Psoas muscle (tissue), 7 donors: ENCODE measurements at regions not wholly inside any gene's neighbourhood (a gene's known extent, or its start where the extent isn't known, plus 50 kb on each side); places are given as distances from the start of the nearest gene placed in this dataset.

Experiments
- ATAC-seq, 4 donors: fragments of 200-7000 bp; cut with Tn5 transposase; one replicate each; pipeline ENCODE4 v1.9.1; 2020; ENCODE audit warnings: moderate library complexity in 3 of 4, mild to moderate bottlenecking in 2 of 4
- DNase-seq, 2 donors: peaks; one replicate each; pipeline ENCODE4 v3.0.0-alpha.2; 2020
- H3K27ac ChIP-seq: fragments of 200-600 bp; one replicate; pipeline ENCODE4 v1.8.0; 2022
- H3K27me3 ChIP-seq, 3 donors: fragments of 200-600 bp in 1 of 3; one replicate each; pipeline versions ENCODE4 v1.6.1 to v1.8.0; 2013 to 2022; ENCODE audit warnings: low read length in 2 of 3, mild to moderate bottlenecking in 2 of 3, moderate library complexity in 1 of 3; ENCODE audit not compliant: insufficient read depth in 3 of 3
- H3K36me3 ChIP-seq, 2 donors: fragments of 200-600 bp in 1 of 2; one replicate each; pipeline versions ENCODE4 v1.6.1 to v1.8.0; 2013 to 2022; ENCODE audit warnings: low read depth in 1 of 2, mild to moderate bottlenecking in 1 of 2, moderate library complexity in 1 of 2; ENCODE audit not compliant: insufficient read depth in 1 of 2
- H3K4me1 ChIP-seq: fragments of 200-600 bp; one replicate; pipeline ENCODE4 v1.8.0; 2022
- H3K4me3 ChIP-seq: fragments of 200-600 bp; one replicate; pipeline ENCODE4 v1.8.0; 2022; ENCODE audit warnings: mild to moderate bottlenecking
- H3K9me3 ChIP-seq: fragments of 200-600 bp; one replicate; pipeline ENCODE4 v1.8.0; 2022
- CTCF ChIP-seq: fragments of 200-600 bp; IDR thresholded peaks from one replicate; pipeline ENCODE4 v1.8.0; 2022; ENCODE audit warnings: antibody characterized with exemption
- WGBS, 3 donors: extraction: QIAGEN DNeasy Blood & Tissue Kit; methylation state at CpG; one replicate each; pipeline versions ENCODE4 v1.1.6 to v1.1.7; 2013; 5-methylcytosine and 5-hydroxymethylcytosine counted together
- intact Hi-C, 2 donors: fragments of 100-400 bp; cut with DNase I; formaldehyde crosslinking; loops; one replicate each; pipeline versions ENCODE4 v1.11.0 to v1.14.2; 2022
- donor health status: healthy with polysubstance abuse.
- donor health status: DM: no; HTN: no; CAD: no; lungs with moderate emphysema.
- donor health status: Bipolar disorder and iron deficiency.
- donor health status: healthy.
- donor health status: DM: yes; HTN: yes; CAD: no.
- donor health status: DM: no; HTN: no; CAD: no.
- donor health status: DM: yes; HTN: yes; CAD: no.

DNA sequence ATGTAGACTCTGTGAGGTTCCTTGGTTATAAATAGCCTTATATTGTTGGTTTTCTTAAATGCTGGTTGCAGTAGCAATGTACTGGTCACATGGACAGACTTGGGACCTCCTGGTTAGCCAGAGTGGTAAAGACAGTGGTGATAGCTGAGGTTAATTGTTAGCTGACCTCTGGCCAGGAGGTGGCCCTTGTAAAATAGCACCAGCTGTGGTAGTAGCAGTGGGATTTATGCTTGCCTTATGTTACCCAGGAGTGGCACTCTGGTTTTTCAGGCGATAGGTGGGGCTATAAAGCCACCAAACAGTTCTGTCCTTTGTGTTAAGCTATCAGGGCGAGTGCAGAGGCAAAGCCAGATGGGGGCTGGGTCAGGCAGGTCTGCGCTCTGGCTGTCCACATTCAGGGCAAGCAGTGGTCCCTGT lies 94.8 kb upstream of the SRD5A2 start:
- intact Hi-C loops = no loop called here
- WGBS, 3 donors = 42 to 45% (median 44%) methylated on average over 3 of the region's 3 CpGs
- no peak overlapping the region for H3K27ac ChIP-seq

DNA sequence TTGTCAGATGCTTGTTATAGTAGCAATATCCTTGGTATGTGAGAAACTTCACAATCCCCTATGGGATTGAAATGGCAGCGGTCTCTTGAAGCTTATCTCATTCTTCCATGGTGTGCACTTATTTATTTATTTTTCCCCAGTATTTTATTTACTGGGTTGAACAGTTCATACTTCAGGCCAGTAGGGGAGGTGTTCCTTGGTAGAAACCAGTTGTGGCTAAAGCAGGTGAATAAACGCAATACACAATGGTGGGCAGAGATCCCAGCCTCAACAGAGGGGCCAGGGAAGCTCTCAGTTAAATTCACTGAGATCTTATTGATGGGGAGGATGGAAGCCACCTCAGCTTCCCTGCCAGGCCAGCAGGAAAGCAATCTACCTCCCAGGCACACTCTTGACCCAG lies 93.7 kb upstream of the SRD5A2 start:
- no peak for TF ChIP-seq CTCF
- peaks cover 0 to 2% (median 0%) of the 10 kb centered on the region in 3 donors for H3K27me3 ChIP-seq
- no peak for ATAC-seq
- H3K4me3 ChIP-seq = no peak overlapping the region
- H3K36me3 ChIP-seq = no peaks in the 10 kb centered on the region
- peaks cover 22% of the 10 kb centered on the region for H3K9me3 ChIP-seq
- H3K4me1 ChIP-seq = no peaks in the 10 kb centered on the region
- intact Hi-C loops = no loop called here
- WGBS, 3 donors = 70 to 84% (median 74%) methylated on average over 2 of the region's 2 CpGs
- DNase-seq = no peak
- H3K27ac ChIP-seq = no peak overlapping the region

More for the DNA sequence above, 94.8 kb upstream of the SRD5A2 start:
- Histone ChIP-seq H3K4me1 (no peaks in the 10 kb centered on the region), H3K27me3 (peaks cover 0 to 2% (median 0%) of the 10 kb centered on the region in 3 donors), H3K9me3 (peaks cover 23% of the 10 kb centered on the region), H3K4me3 (no peak overlapping the region), H3K36me3 (no peaks in the 10 kb centered on the region)
- ATAC-seq = no peak
- no peak for TF ChIP-seq CTCF
- no peak for DNase-seq

DNA sequence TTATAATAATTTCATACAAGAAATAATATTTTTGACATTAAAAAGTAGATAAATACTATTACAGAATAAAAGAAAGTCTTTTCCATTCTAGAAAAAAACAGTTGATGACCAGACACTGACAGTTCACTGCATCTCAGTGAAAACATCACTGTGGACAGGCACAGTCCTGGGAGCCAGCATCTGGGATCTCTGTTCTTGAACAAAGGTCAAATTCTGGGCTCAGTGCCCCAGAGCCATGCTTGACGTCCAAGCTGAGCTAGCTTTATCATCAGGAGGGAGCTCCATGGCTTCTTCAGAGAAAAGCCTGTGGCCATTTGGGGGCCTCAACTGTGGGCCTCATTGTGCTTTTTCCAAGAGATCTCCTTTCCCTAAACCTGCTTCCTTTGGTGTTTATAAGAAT lies 86.1 kb upstream of the SRD5A2 start:
- H3K36me3 ChIP-seq = no peaks in the 10 kb centered on the region
- no peak overlapping the region for H3K4me3 ChIP-seq
- no peak for TF ChIP-seq CTCF
- H3K27ac ChIP-seq = no peak overlapping the region
- peaks cover 0 to under 1% (median 0%) of the 10 kb centered on the region in 3 donors for H3K27me3 ChIP-seq
- ATAC-seq = no peak
- WGBS, 3 donors = 8 to 29% (median 13%) methylated on average over 1 of the region's 1 CpG
- no peak for DNase-seq
- no peaks in the 10 kb centered on the region for H3K4me1 ChIP-seq
- H3K9me3 ChIP-seq = no peaks in the 10 kb centered on the region
- intact Hi-C loops = no loop called here

DNA sequence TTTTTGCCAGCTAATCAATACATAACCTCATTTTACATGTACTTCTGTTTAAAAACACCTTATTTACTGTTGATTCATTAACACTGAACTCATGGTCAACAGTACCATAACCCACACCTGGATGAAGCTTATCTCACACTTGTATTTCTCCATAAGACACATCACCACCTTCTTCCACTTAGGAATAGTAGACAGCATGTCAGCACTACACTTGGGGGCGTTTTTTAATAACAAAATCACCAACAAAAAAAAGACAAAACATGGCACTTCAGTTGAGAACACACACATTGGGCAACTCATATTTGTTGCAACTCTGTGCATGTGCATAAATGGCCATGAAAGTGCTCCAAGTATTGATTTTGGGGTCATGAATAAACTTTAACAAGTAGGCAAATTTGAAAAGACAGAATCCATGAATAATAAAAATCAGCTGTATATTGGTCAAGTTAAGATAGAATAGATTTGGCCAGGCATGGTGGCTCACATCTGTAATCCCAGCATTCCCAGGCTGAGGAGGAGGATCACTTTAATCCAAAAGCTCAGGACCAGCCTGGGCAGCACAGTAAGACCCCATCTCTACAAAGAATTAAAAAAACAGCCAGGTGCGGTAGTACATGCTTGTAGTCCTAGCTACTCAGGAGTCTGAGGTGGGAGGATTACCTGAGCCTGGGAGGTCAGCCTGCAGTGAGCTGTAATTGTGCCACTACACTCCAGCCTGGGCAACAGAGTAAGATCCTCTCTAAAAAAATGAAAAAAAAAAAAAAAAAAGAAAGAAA lies 84.4 kb upstream of the SRD5A2 start:
- Histone ChIP-seq H3K27me3 (no peaks in the 10 kb centered on the region), H3K27ac (no peak overlapping the region), H3K4me3 (no peak overlapping the region), H3K9me3 (no peaks in the 10 kb centered on the region), H3K36me3 (no peaks in the 10 kb centered on the region), H3K4me1 (no peaks in the 10 kb centered on the region)
- TF ChIP-seq CTCF = no peak
- DNase-seq (no peak), ATAC-seq (no peak)
- 75 to 84% (median 80%) methylated on average over 2 of the region's 2 CpGs for WGBS, 3 donors
- intact Hi-C loops = no loop called here
